HG03108 (cell line): ENCODE measurements at regions not wholly inside any gene's neighbourhood (a gene's known extent, or its start where the extent isn't known, plus 50 kb on each side); places are given as distances from the start of the nearest gene placed in this dataset.

Experiments
- ATAC-seq: cut with Tn5 transposase; IDR thresholded peaks from one replicate; pipeline ENCODE4 v1.9.1; 2021; ENCODE audit warnings: moderate library complexity; ENCODE audit not compliant: unreplicated experiment

- no peak for ATAC-seq
These were observed 332.2 kb upstream of the PLXNA2 start for GRCh38 chr1:208576425-208576824.

GRCh38 chr1:208577381-208577905 lies 333.3 kb upstream of the PLXNA2 start:
- ATAC-seq: no peak

GRCh38 chr1:208581209-208581608 lies 337.0 kb upstream of the PLXNA2 start:
- ATAC-seq: no peak

GRCh38 chr1:208581667-208582066 lies 337.5 kb upstream of the PLXNA2 start:
- ATAC-seq: no peak

GRCh38 chr1:208584167-208584755 lies 340.1 kb upstream of the PLXNA2 start:
- ATAC-seq: no peak

- peak; percentile 85 for ATAC-seq
These were observed 342.9 kb upstream of the PLXNA2 start for GRCh38 chr1:208587110-208587509.

- ATAC-seq: no peak
These were observed 349.3 kb upstream of the PLXNA2 start for GRCh38 chr1:208593306-208594006.

GRCh38 chr1:208595236-208595635 lies 351.1 kb upstream of the PLXNA2 start:
- no peak for ATAC-seq

- ATAC-seq: no peak
These were observed 351.6 kb upstream of the PLXNA2 start for GRCh38 chr1:208595745-208596144.

- ATAC-seq: no peak
These were observed 353.4 kb upstream of the PLXNA2 start for GRCh38 chr1:208597571-208597970.

GRCh38 chr1:208598021-208598420 lies 353.8 kb upstream of the PLXNA2 start:
- no peak for ATAC-seq

- ATAC-seq: no peak
These were observed 354.9 kb upstream of the PLXNA2 start for GRCh38 chr1:208599063-208599462.

GRCh38 chr1:208600456-208601190 lies 356.4 kb upstream of the PLXNA2 start:
- no peak for ATAC-seq

- no peak for ATAC-seq
These were observed 357.4 kb upstream of the PLXNA2 start for GRCh38 chr1:208601561-208601960.

- ATAC-seq: no peak
These were observed 359.5 kb upstream of the PLXNA2 start for GRCh38 chr1:208603721-208604120.

- ATAC-seq: peak; percentile 93
These were observed 360.1 kb upstream of the PLXNA2 start for GRCh38 chr1:208604295-208604694.

GRCh38 chr1:208606959-208607358 lies 362.8 kb upstream of the PLXNA2 start:
- no peak for ATAC-seq

- ATAC-seq: no peak
These were observed 363.4 kb upstream of the PLXNA2 start for GRCh38 chr1:208607616-208608015.

GRCh38 chr1:208614610-208615009 lies 370.4 kb upstream of the PLXNA2 start:
- no peak for ATAC-seq

- no peak for ATAC-seq
These were observed 371.2 kb upstream of the PLXNA2 start for GRCh38 chr1:208615371-208615770.

- no peak for ATAC-seq
These were observed 372.6 kb upstream of the PLXNA2 start for GRCh38 chr1:208616776-208617175.
